ENCODE measurements at regions not wholly inside any gene's neighbourhood (a gene's known extent, or its start where the extent isn't known, plus 50 kb on each side); places are given as distances from the start of the nearest gene placed in this dataset.

DNA sequence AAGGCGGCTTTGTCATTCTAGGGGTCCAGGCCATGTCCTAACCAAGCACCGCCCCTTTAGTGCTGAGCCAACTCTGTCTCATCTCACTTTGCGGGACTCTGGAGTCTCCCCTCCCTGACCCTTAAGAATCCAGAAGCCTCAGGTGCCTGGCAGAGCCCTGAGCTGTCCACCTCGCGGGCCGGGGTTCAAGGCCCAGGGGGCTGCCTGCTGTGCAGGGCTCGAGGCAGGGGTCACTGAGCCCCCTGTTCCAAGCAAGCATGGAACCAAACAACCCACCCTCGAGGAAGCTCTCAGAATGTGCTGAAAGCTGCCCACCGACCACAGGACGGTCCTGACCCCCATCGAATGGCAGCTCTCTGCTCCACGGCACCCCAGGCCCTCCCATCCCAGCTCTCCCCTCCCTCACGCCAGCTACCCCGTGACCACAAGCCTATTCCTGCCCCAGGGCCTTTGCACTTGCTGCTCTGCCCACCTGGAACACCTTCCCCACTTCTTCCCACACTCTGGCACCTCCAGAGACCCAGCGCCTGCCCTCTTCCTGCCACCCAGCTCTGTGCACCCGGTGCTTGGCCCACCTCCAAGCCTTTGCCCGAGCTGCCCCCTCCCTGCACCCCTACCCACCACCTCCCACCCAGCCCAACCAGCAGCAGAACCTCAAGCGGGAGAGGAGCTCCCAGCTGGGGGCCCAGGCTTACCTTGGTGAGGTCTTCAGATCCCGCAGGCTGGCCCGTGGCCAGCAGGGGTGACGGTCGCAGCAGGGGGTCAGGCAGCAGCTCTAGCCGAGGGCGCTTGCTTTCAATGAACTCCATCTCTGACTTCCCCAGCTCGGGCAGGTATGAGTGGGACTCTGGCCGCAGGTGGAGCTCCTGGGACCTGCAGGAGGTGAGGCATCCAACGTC lies 84.3 kb downstream of the NCOR2 start:
- no peak overlapping the region for H4K5ac ChIP-seq (ENCODE audit: insufficient read length, low read depth, low read length)
- no peak overlapping the region for H2BK20ac ChIP-seq (ENCODE audit: low read depth, low read length, poor library complexity, severe bottlenecking)
- H3K56ac ChIP-seq (ENCODE audit: insufficient read length, low read depth, low read length), result no peak overlapping the region
- no peak overlapping the region for H3K27ac ChIP-seq (ENCODE audit: insufficient read length, low read depth, low read length)
- Mint-ChIP-seq H3K9me3 (no peaks in the 10 kb centered on the region), H3K4me1 (peaks cover 7 to 23% of the 10 kb centered on the region in 2 experiments), H3K4me3 (no peak overlapping the region), H3K36me3 (ENCODE audit: insufficient read depth in 1 of 3, low read depth in 3 of 3) (peaks cover 20 to 51% (median 50%) of the 10 kb centered on the region in 3 experiments; a peak in 6 of 7 replicates), H3K27ac (no peak overlapping the region; a peak in 2 of 7 replicates), H3K27me3 (ENCODE audit: low read depth) (peaks cover 1% of the 10 kb centered on the region; the same call in 1 of the 2 replicates)
- TF ChIP-seq, protein P1, sequence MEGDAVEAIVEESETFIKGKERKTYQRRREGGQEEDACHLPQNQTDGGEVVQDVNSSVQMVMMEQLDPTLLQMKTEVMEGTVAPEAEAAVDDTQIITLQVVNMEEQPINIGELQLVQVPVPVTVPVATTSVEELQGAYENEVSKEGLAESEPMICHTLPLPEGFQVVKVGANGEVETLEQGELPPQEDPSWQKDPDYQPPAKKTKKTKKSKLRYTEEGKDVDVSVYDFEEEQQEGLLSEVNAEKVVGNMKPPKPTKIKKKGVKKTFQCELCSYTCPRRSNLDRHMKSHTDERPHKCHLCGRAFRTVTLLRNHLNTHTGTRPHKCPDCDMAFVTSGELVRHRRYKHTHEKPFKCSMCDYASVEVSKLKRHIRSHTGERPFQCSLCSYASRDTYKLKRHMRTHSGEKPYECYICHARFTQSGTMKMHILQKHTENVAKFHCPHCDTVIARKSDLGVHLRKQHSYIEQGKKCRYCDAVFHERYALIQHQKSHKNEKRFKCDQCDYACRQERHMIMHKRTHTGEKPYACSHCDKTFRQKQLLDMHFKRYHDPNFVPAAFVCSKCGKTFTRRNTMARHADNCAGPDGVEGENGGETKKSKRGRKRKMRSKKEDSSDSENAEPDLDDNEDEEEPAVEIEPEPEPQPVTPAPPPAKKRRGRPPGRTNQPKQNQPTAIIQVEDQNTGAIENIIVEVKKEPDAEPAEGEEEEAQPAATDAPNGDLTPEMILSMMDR (conservative IDR thresholded peaks at IDR 0.05), result no peak
- no peak overlapping the region for H3K9ac ChIP-seq (ENCODE audit: extremely low read depth, insufficient read length, low read length)
- H3K79me1 ChIP-seq (ENCODE audit: insufficient read depth, low read depth, low read length, poor library complexity, severe bottlenecking), result no peaks in the 10 kb centered on the region
- H3K18ac ChIP-seq (ENCODE audit: insufficient read length, low read depth, low read length), result no peak overlapping the region
- no peak overlapping the region for H2BK120ac ChIP-seq (ENCODE audit: low read depth, low read length, poor library complexity, severe bottlenecking)
- H3K4ac ChIP-seq (ENCODE audit: low read depth, low read length), result no peak overlapping the region
- no peaks in the 10 kb centered on the region for H3K27me3 ChIP-seq (ENCODE audit: insufficient read depth, low read length)
- no peak overlapping the region for H2BK15ac ChIP-seq (ENCODE audit: low read depth, low read length)
- peaks cover 5% of the 10 kb centered on the region for H4K20me1 ChIP-seq (ENCODE audit: control insufficient read depth, insufficient read depth, insufficient read length)
- H2AFZ ChIP-seq (ENCODE audit: low read length), result no peak overlapping the region
- no peak overlapping the region for H3K14ac ChIP-seq (ENCODE audit: insufficient read depth, low read length)
- H2BK5ac ChIP-seq (ENCODE audit: insufficient read length, low read length), result no peak overlapping the region
- H2BK12ac ChIP-seq (ENCODE audit: insufficient read length, low read depth, low read length), result no peak overlapping the region
- no peaks in the 10 kb centered on the region for H3K23me2 ChIP-seq (ENCODE audit: insufficient read length, low read depth, low read length, poor library complexity, severe bottlenecking)
- H3K4me2 ChIP-seq (ENCODE audit: insufficient read depth, insufficient read length, low read length), result no peak overlapping the region
- no peak overlapping the region for H4K91ac ChIP-seq (ENCODE audit: insufficient read length, low read depth, low read length)
- H3T11ph ChIP-seq (ENCODE audit: low read length), result no peak overlapping the region
- no peak overlapping the region for H4K8ac ChIP-seq (replicated peaks; ENCODE audit: insufficient read length, low read depth, low read length)
- no peaks in the 10 kb centered on the region for H3K4me1 ChIP-seq (ENCODE audit: insufficient read depth, low read length)
- H2AK5ac ChIP-seq (ENCODE audit: insufficient read length, low read length), result no peak overlapping the region
- H3K79me2 ChIP-seq (ENCODE audit: insufficient read depth, low read length), result peaks cover 2% of the 10 kb centered on the region; the same call in 1 of the 2 replicates
- WGBS (ENCODE audit: extremely low coverage, insufficient read length, low lambda C conversion rate), result no CpG with 5 or more reads among the region's 27 CpGs
- H3K23ac ChIP-seq (ENCODE audit: insufficient read length, low read depth, low read length), result no peak overlapping the region
- DNase-seq, result no peak
- H3K9me3 ChIP-seq (ENCODE audit: control insufficient read depth, low read depth, low read length), result no peaks in the 10 kb centered on the region

Data from H9 (cell line).